GM12891 (cell line): ENCODE measurements at regions not wholly inside any gene's neighbourhood (a gene's known extent, or its start where the extent isn't known, plus 50 kb on each side); places are given as distances from the start of the nearest gene placed in this dataset.

ENCODE experiments used
- DNase-seq: peaks from one replicate; pipeline ENCODE4 v3.0.0; 2011; ENCODE audit warnings: low spot score; ENCODE audit not compliant: insufficient read length
- FAIRE-seq: peaks from 2 replicates; lab custom pipeline; 2011; peaks lifted over from hg19 to GRCh38; lab: Jason Lieb, UNC
- PAX5 ChIP-seq: IDR thresholded peaks from 2 replicates; pipeline ENCODE4 v1.6.1; 2011; ENCODE audit warnings: low read length, moderate library complexity, mild to moderate bottlenecking; ENCODE audit not compliant: insufficient read depth, severe bottlenecking
- POLR2A ChIP-seq: IDR thresholded peaks from 2 replicates; pipeline ENCODE4 v1.6.1; 2011; ENCODE audit warnings: low read depth, low read length, control low read depth
- POLR2AphosphoS5 ChIP-seq: IDR thresholded peaks from 2 replicates; pipeline ENCODE4 v1.6.1; 2011; ENCODE audit warnings: low read depth, low read length, control low read depth
- POU2F2 ChIP-seq: IDR thresholded peaks from 2 replicates; pipeline ENCODE4 v1.6.1; 2011; ENCODE audit warnings: low read depth, mild to moderate bottlenecking, control low read depth, low read length, moderate library complexity
- SPI1 ChIP-seq: IDR thresholded peaks from 2 replicates; pipeline ENCODE4 v1.6.1; 2011; ENCODE audit warnings: low read depth, low read length, control low read depth
- TAF1 ChIP-seq: IDR thresholded peaks from 2 replicates; pipeline ENCODE4 v1.6.1; 2011; ENCODE audit warnings: low read depth, low read length, control low read depth

GRCh38 chr2:117232305-117232704 is 582.2 kb upstream of the DDX18 start:
- no peak for TF ChIP-seq SPI1
- TF ChIP-seq TAF1 = no peak
- no peak for TF ChIP-seq POLR2AphosphoS5
- TF ChIP-seq POU2F2 = no peak
- no peak for TF ChIP-seq PAX5
- no peak for TF ChIP-seq POLR2A
- no peak for DNase-seq
- no peak for FAIRE-seq

- no peak for TF ChIP-seq SPI1
- FAIRE-seq (no peak), DNase-seq (no peak)
Observed at GRCh38 chr2:117257362-117257761, 557.1 kb upstream of the DDX18 start.

- FAIRE-seq (no peak), DNase-seq (no peak)
- TF ChIP-seq TAF1 = no peak
- no peak for TF ChIP-seq POLR2A
- TF ChIP-seq PAX5 = no peak
- TF ChIP-seq POLR2AphosphoS5 = no peak
- TF ChIP-seq SPI1 = no peak
- no peak for TF ChIP-seq POU2F2
Observed at GRCh38 chr2:117269574-117269973, 544.9 kb upstream of the DDX18 start.

GRCh38 chr2:117271631-117272030 is 542.9 kb upstream of the DDX18 start:
- TF ChIP-seq POU2F2 = no peak
- TF ChIP-seq TAF1 = no peak
- TF ChIP-seq SPI1 = no peak
- TF ChIP-seq PAX5 = no peak
- no peak for TF ChIP-seq POLR2A
- no peak for TF ChIP-seq POLR2AphosphoS5
- DNase-seq (no peak), FAIRE-seq (no peak)

GRCh38 chr2:117273009-117273671 is 541.4 kb upstream of the DDX18 start:
- TF ChIP-seq TAF1 (no peak), SPI1 (no peak), POLR2AphosphoS5 (no peak), POU2F2 (no peak), PAX5 (no peak), POLR2A (no peak)
- FAIRE-seq = no peak
- DNase-seq = no peak

- TF ChIP-seq POU2F2 = no peak
- no peak for TF ChIP-seq POLR2AphosphoS5
- no peak for TF ChIP-seq POLR2A
- no peak for TF ChIP-seq TAF1
- FAIRE-seq (no peak), DNase-seq (no peak)
Observed at GRCh38 chr2:117293012-117293411, 521.5 kb upstream of the DDX18 start.

GRCh38 chr2:117299451-117299850 is 515.0 kb upstream of the DDX18 start:
- no peak for FAIRE-seq
- no peak for TF ChIP-seq SPI1
- TF ChIP-seq PAX5 = no peak
- no peak for TF ChIP-seq POLR2A
- no peak for TF ChIP-seq POLR2AphosphoS5
- TF ChIP-seq TAF1 = no peak
- no peak for TF ChIP-seq POU2F2
- DNase-seq = no peak

- FAIRE-seq (no peak), DNase-seq (no peak)
- TF ChIP-seq PAX5 (no peak), POLR2A (no peak), POLR2AphosphoS5 (no peak), POU2F2 (no peak), TAF1 (no peak)
Observed at GRCh38 chr2:117308861-117309770, 505.4 kb upstream of the DDX18 start.

GRCh38 chr2:117321816-117322215 is 492.7 kb upstream of the DDX18 start:
- DNase-seq = no peak
- TF ChIP-seq PAX5 = no peak
- TF ChIP-seq POU2F2 = no peak
- TF ChIP-seq POLR2A = no peak
- TF ChIP-seq TAF1 = no peak
- no peak for TF ChIP-seq POLR2AphosphoS5
- TF ChIP-seq SPI1 = no peak
- no peak for FAIRE-seq

- TF ChIP-seq POLR2A (no peak), TAF1 (no peak), POLR2AphosphoS5 (no peak), POU2F2 (no peak), SPI1 (no peak), PAX5 (no peak)
- DNase-seq (no peak), FAIRE-seq (no peak)
Observed at GRCh38 chr2:117323331-117323730, 491.2 kb upstream of the DDX18 start.
